ENCODE measurements at regions not wholly inside any gene's neighbourhood (a gene's known extent, or its start where the extent isn't known, plus 50 kb on each side); places are given as distances from the start of the nearest gene placed in this dataset.

- peak; percentile 70 for ATAC-seq
- peaks cover 8% of the 10 kb centered on the region for H3K36me3 Mint-ChIP-seq
- H3K9me3 Mint-ChIP-seq: peaks cover 9% of the 10 kb centered on the region
- ChIA-PET CTCF (no interaction called here), POLR2A (interaction anchor here (0.6 kb wide), 1 partner anchor 91 kb away, joined by 5 read pairs; no protein-coding TSS in a partner anchor)
- H3K4me1 Mint-ChIP-seq: peaks cover 57% of the 10 kb centered on the region
- no peak for DNase-seq (ENCODE audit: low spot score)
- no peak overlapping the region for H3K4me3 Mint-ChIP-seq
- TF ChIP-seq NR3C1 (CRISPR knock-in tag; conservative IDR thresholded peaks at IDR 0.05; ENCODE audit: low read depth) (no peak), ZNF317 (CRISPR knock-in tag; IDR thresholded peaks at IDR 0.05; ENCODE audit: borderline replicate concordance, low read depth) (no peak), MYBL2 (CRISPR knock-in tag; IDR thresholded peaks at IDR 0.05) (no peak), GABPB1 (CRISPR knock-in tag; IDR thresholded peaks at IDR 0.05) (no peak), FOXK1 (CRISPR knock-in tag; IDR thresholded peaks at IDR 0.05) (no peak), EMX1 (CRISPR knock-in tag; IDR thresholded peaks at IDR 0.05) (no peak), CREM (CRISPR knock-in tag; IDR thresholded peaks at IDR 0.05) (no peak), STAT6 (CRISPR knock-in tag; conservative IDR thresholded peaks at IDR 0.05; ENCODE audit: low read depth) (no peak), ZNF121 (CRISPR knock-in tag; IDR thresholded peaks at IDR 0.05) (no peak), TCF7 (CRISPR knock-in tag; IDR thresholded peaks at IDR 0.05; ENCODE audit: low read depth) (no peak), ESRRA (CRISPR knock-in tag; IDR thresholded peaks at IDR 0.05; ENCODE audit: borderline replicate concordance) (no peak)
- TF ChIP-seq, protein P1, sequence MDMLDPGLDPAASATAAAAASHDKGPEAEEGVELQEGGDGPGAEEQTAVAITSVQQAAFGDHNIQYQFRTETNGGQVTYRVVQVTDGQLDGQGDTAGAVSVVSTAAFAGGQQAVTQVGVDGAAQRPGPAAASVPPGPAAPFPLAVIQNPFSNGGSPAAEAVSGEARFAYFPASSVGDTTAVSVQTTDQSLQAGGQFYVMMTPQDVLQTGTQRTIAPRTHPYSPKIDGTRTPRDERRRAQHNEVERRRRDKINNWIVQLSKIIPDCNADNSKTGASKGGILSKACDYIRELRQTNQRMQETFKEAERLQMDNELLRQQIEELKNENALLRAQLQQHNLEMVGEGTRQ (CRISPR knock-in tag; IDR thresholded peaks at IDR 0.05): no peak
- TF ChIP-seq, protein P2, sequence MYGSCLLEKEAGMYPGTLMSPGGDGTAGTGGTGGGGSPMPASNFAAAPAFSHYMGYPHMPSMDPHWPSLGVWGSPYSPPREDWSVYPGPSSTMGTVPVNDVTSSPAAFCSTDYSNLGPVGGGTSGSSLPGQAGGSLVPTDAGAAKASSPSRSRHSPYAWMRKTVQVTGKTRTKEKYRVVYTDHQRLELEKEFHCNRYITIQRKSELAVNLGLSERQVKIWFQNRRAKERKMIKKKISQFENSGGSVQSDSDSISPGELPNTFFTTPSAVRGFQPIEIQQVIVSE (CRISPR knock-in tag; IDR thresholded peaks at IDR 0.05; ENCODE audit: borderline replicate concordance): no peak
- TF ChIP-seq, protein P3, sequence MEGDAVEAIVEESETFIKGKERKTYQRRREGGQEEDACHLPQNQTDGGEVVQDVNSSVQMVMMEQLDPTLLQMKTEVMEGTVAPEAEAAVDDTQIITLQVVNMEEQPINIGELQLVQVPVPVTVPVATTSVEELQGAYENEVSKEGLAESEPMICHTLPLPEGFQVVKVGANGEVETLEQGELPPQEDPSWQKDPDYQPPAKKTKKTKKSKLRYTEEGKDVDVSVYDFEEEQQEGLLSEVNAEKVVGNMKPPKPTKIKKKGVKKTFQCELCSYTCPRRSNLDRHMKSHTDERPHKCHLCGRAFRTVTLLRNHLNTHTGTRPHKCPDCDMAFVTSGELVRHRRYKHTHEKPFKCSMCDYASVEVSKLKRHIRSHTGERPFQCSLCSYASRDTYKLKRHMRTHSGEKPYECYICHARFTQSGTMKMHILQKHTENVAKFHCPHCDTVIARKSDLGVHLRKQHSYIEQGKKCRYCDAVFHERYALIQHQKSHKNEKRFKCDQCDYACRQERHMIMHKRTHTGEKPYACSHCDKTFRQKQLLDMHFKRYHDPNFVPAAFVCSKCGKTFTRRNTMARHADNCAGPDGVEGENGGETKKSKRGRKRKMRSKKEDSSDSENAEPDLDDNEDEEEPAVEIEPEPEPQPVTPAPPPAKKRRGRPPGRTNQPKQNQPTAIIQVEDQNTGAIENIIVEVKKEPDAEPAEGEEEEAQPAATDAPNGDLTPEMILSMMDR (IDR thresholded peaks at IDR 0.05): no peak
- H3K27me3 Mint-ChIP-seq (ENCODE audit: low read depth): no peaks in the 10 kb centered on the region
- H3K27ac Mint-ChIP-seq: peak overlapping the region; percentile 90
These were observed 780.6 kb downstream of the FAM133A start for GRCh38 chrX:94454606-94455005.

DNA sequence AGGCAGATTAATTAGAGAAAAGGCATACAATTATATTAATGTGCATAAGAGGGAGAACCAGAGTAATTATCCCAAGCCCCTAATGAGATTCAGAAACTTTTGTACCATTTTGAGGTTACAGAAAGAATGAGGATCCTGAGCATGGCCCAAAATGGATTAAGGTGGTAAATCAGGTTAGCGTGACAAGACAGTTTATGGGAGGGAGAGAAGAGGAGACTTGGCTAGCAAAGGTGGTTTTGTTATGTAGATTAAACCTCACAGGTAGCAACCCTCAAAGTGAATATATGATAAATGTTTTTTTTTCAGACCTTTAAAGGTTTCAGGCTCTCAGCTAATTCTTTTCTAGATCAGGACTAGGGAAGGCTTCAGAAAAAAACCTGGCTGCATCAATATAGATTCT, 781.8 kb downstream of the FAM133A start:
- POLR2A ChIA-PET: no interaction called here
- ATAC-seq: peak; percentile 63
- peak overlapping the region; percentile 97 for H3K27ac Mint-ChIP-seq
- no peak overlapping the region for H3K4me3 Mint-ChIP-seq
- H3K27me3 Mint-ChIP-seq (ENCODE audit: low read depth): no peaks in the 10 kb centered on the region
- H3K4me1 Mint-ChIP-seq: peaks cover 52% of the 10 kb centered on the region
- no peak for DNase-seq (ENCODE audit: low spot score)
- CTCF ChIA-PET: no interaction called here
- 0 out of 2 replicates have a peak, but pooled peaks cover under 1% of the 10 kb centered on the region for H3K9me3 Mint-ChIP-seq
- no peaks in the 10 kb centered on the region for H3K36me3 Mint-ChIP-seq
- no peak for TF ChIP-seq NFE2L1 (CRISPR knock-in tag; IDR thresholded peaks at IDR 0.05)
- no peak for TF ChIP-seq RELA (CRISPR knock-in tag; IDR thresholded peaks at IDR 0.05; ENCODE audit: borderline replicate concordance)
- TF ChIP-seq PRRX2 (CRISPR knock-in tag; IDR thresholded peaks at IDR 0.05): no peak
- TF ChIP-seq ZNF532 (CRISPR knock-in tag; IDR thresholded peaks at IDR 0.05; ENCODE audit: borderline replicate concordance): no peak

All from WTC11 (cell line).